HEK293 (cell line): ENCODE measurements at regions not wholly inside any gene's neighbourhood (a gene's known extent, or its start where the extent isn't known, plus 50 kb on each side); places are given as distances from the start of the nearest gene placed in this dataset.

Experiments used
- CTCF ChIA-PET: fragments of 350-600 bp; formaldehyde crosslinking; extraction: SDS; loops from one replicate; lab custom pipeline; 2021; ENCODE audit warnings: antibody characterized with exemption; lab: Yijun Ruan, JAX
- POLR2A ChIA-PET: fragments of 300-600 bp; formaldehyde crosslinking; extraction: SDS; loops from one replicate; lab custom pipeline; 2020; ENCODE audit warnings: antibody characterized with exemption, inconsistent platforms; lab: Yijun Ruan, JAX
- H3K27ac ChIP-seq: fragments of 200-500 bp; sonication (Bioruptor generic); 2 replicates; pipeline ENCODE4 v1.5.1; 2014; ENCODE audit warnings: low read depth, low read length, control low read depth, inconsistent platforms; ENCODE audit errors: extremely low read depth
- H3K36me3 ChIP-seq, 2 experiments: fragments of 200-500 bp in 1 of 2; sonication (Bioruptor generic) in 1 of 2; 1 replicate in 1 of 2; 2 replicates in 1 of 2; pipeline ENCODE4 v1.5.1; 2014 to 2017; ENCODE audit warnings: inconsistent platforms in 2 of 2, low read length in 2 of 2; ENCODE audit not compliant: control insufficient read depth in 2 of 2, insufficient read depth in 1 of 2
- H3K4me1 ChIP-seq: fragments of 200-500 bp; sonication (Bioruptor generic); 2 replicates; pipeline ENCODE4 v1.5.1; 2014; ENCODE audit warnings: mild to moderate bottlenecking, low read length, inconsistent platforms; ENCODE audit not compliant: control insufficient read depth, insufficient read depth
- H3K4me3 ChIP-seq: 2 replicates; pipeline ENCODE4 v1.5.1; 2011; ENCODE audit warnings: low read depth, mild to moderate bottlenecking, control low read depth, low read length, moderate library complexity
- H3K9me3 ChIP-seq: fragments of 200-500 bp; sonication (Bioruptor generic); 2 replicates; pipeline ENCODE4 v1.5.1; 2014; ENCODE audit warnings: low read depth, low read length, inconsistent platforms; ENCODE audit not compliant: control insufficient read depth, insufficient read depth
- KLF17 ChIP-seq: fragments of 450-650 bp; formaldehyde crosslinking; IDR thresholded peaks from 2 replicates; pipeline ENCODE4 v1.5.1; 2016; ENCODE audit warnings: missing biosample characterization, missing genetic modification characterization
- PATZ1 ChIP-seq: fragments of 450-650 bp; formaldehyde crosslinking; IDR thresholded peaks from 2 replicates; pipeline ENCODE4 v1.5.1; 2016; ENCODE audit warnings: missing biosample characterization, missing genetic modification characterization
- PBX3 ChIP-seq: sonication (generic); formaldehyde crosslinking; IDR thresholded peaks from 2 replicates; pipeline ENCODE4 v1.8.1; 2022; ENCODE audit warnings: mild to moderate bottlenecking, moderate library complexity, missing genetic modification reagents
- PRDM2 ChIP-seq: fragments of 450-650 bp; formaldehyde crosslinking; IDR thresholded peaks from 2 replicates; pipeline ENCODE4 v1.5.1; 2016; ENCODE audit warnings: missing biosample characterization, missing genetic modification characterization, borderline replicate concordance
- PRDM4 ChIP-seq: fragments of 450-650 bp; formaldehyde crosslinking; IDR thresholded peaks from 2 replicates; pipeline ENCODE4 v1.5.1; 2017; ENCODE audit warnings: missing biosample characterization, missing genetic modification characterization
- ZBTB26 ChIP-seq: fragments of 450-650 bp; formaldehyde crosslinking; optimal IDR thresholded peaks from 2 replicates; pipeline ENCODE3; 2016; ENCODE audit warnings: missing biosample characterization, mild to moderate bottlenecking, missing genetic modification characterization
- ZBTB6 ChIP-seq: fragments of 450-650 bp; formaldehyde crosslinking; IDR thresholded peaks from 2 replicates; pipeline ENCODE4 v1.5.1; 2017; ENCODE audit warnings: missing biosample characterization, missing genetic modification characterization
- ZNF155 ChIP-seq: fragments of 450-650 bp; formaldehyde crosslinking; IDR thresholded peaks from 2 replicates; pipeline ENCODE4 v1.5.1; 2016; ENCODE audit warnings: missing biosample characterization, missing genetic modification characterization
- ZNF26 ChIP-seq: fragments of 450-650 bp; formaldehyde crosslinking; IDR thresholded peaks from 2 replicates; pipeline ENCODE4 v1.5.1; 2016; ENCODE audit warnings: missing biosample characterization, missing genetic modification characterization
- ZNF324 ChIP-seq: fragments of 450-650 bp; formaldehyde crosslinking; IDR thresholded peaks from 2 replicates; pipeline ENCODE4 v1.5.1; 2016; ENCODE audit warnings: missing biosample characterization, missing genetic modification characterization
- ZNF585B ChIP-seq: fragments of 450-650 bp; formaldehyde crosslinking; IDR thresholded peaks from 2 replicates; pipeline ENCODE4 v1.5.1; 2016; ENCODE audit warnings: missing biosample characterization, missing genetic modification characterization
- ZNF610 ChIP-seq: fragments of 450-650 bp; formaldehyde crosslinking; IDR thresholded peaks from 2 replicates; pipeline ENCODE4 v1.5.1; 2016; ENCODE audit warnings: missing biosample characterization, missing genetic modification characterization, borderline replicate concordance
- ZNF639 ChIP-seq: fragments of 450-650 bp; formaldehyde crosslinking; IDR thresholded peaks from 2 replicates; pipeline ENCODE4 v1.5.1; 2016; ENCODE audit warnings: missing biosample characterization, missing genetic modification characterization
- ZSCAN16 ChIP-seq: fragments of 450-650 bp; formaldehyde crosslinking; IDR thresholded peaks from 2 replicates; pipeline ENCODE4 v1.5.1; 2016; ENCODE audit warnings: missing biosample characterization, missing genetic modification characterization

GRCh38 chr4:170386971-170387370, 297.2 kb upstream of the AADAT start:
- Histone ChIP-seq H3K36me3 (no peaks in the 10 kb centered on the region), H3K4me3 (no peak overlapping the region)
- CTCF ChIA-PET = interaction anchor here (0.7 kb wide), 1 partner anchor 267 kb away, joined by 5 read pairs; no protein-coding TSS in a partner anchor
- TF ChIP-seq ZSCAN16 (tag by site-specific recombination) = no peak
- no peak for TF ChIP-seq ZNF585B (tag by site-specific recombination)
- TF ChIP-seq ZNF639 (tag by site-specific recombination) = no peak
- no peak for TF ChIP-seq PBX3 (CRISPR knock-in tag)
- TF ChIP-seq PATZ1 = no peak
- TF ChIP-seq ZBTB26 (tag by site-specific recombination) = no peak
- no peak for TF ChIP-seq ZNF26 (tag by site-specific recombination)
- no peak for TF ChIP-seq KLF17 (tag by site-specific recombination)
- TF ChIP-seq PRDM4 (tag by site-specific recombination) = no peak
- no peak for TF ChIP-seq ZBTB6 (tag by site-specific recombination)
- TF ChIP-seq ZNF610 (tag by site-specific recombination) = no peak
- TF ChIP-seq ZNF155 = no peak
- no peak for TF ChIP-seq PRDM2 (tag by site-specific recombination)
- no peak for TF ChIP-seq ZNF324 (tag by site-specific recombination)
- TF ChIP-seq, all 188 proteins: peak for 0
- Histone ChIP-seq H3K9me3 (no peaks in the 10 kb centered on the region), H3K27ac (no peak overlapping the region), H3K4me1 (no peaks in the 10 kb centered on the region)
- POLR2A ChIA-PET = no interaction called here
